RWPE1 (cell line): ENCODE measurements at regions not wholly inside any gene's neighbourhood (a gene's known extent, or its start where the extent isn't known, plus 50 kb on each side); places are given as distances from the start of the nearest gene placed in this dataset.
A peak's percentile ranks its signal among the peaks of the same experiment; 100 is the strongest.
"Not testable (repeated sequence)": the region's sequence is repeated elsewhere in the genome, so short reads cannot be mapped to it uniquely, and the experiment has no call there.

Experiments used
- CTCF ChIA-PET: fragments of 350-600 bp; sonication (Branson Sonifier 250); formaldehyde crosslinking; extraction: SDS; loops from one replicate; lab custom pipeline; 2021; lab: Yijun Ruan, JAX
- POLR2A ChIA-PET: fragments of 400-600 bp; formaldehyde crosslinking; extraction: SDS; loops from one replicate; lab custom pipeline; 2020; ENCODE audit warnings: antibody characterized with exemption; ENCODE audit not compliant: low non-redundant PET; lab: Yijun Ruan, JAX
- DNase-seq: peaks from one replicate; pipeline ENCODE4 v3.0.0; 2012; ENCODE audit warnings: low spot score
- H3K27ac ChIP-seq: fragments of 450-650 bp; 2 replicates; pipeline ENCODE4 v1.5.1; 2017
- CTCF ChIP-seq: fragments of 450-650 bp; conservative IDR thresholded peaks from 2 replicates; pipeline ENCODE4 v1.5.1; 2017; ENCODE audit warnings: low read depth, mild to moderate bottlenecking

GRCh38 chr6:26272171-26272637 lies 92.8 kb upstream of the BTN3A2 start:
- TF ChIP-seq CTCF = no peak
- H3K27ac ChIP-seq = peak overlapping the region; percentile 98
- no peak for DNase-seq
- POLR2A ChIA-PET = interaction anchor here (0.6 to 4.8 kb wide), 9 partner anchors 13 to 1620 kb away, joined by 3 to 39 read pairs (median 5); a partner anchor contains a TSS
- CTCF ChIA-PET = interaction anchor here (0.6 kb wide), 1 partner anchor 57 kb away, joined by 3 read pairs; no protein-coding TSS in a partner anchor

GRCh38 chr6:26273673-26274588 lies 91.1 kb upstream of the BTN3A2 start:
- peak overlapping the region; percentile 98 for H3K27ac ChIP-seq
- ChIA-PET CTCF (interaction anchor here (1.2 kb wide), 1 partner anchor 9 kb away, joined by 4 read pairs; no protein-coding TSS in a partner anchor), POLR2A (interaction anchor here (0.9 to 4.8 kb wide), 2 partner anchors 11 to 57 kb away, joined by 6 to 39 read pairs; a partner anchor contains a TSS)
- TF ChIP-seq CTCF = no peak
- no peak for DNase-seq

GRCh38 chr6:26275663-26276062 lies 89.3 kb upstream of the BTN3A2 start:
- no peak overlapping the region for H3K27ac ChIP-seq
- no peak for TF ChIP-seq CTCF
- no peak for DNase-seq
- ChIA-PET POLR2A (no interaction called here), CTCF (no interaction called here)

- H3K27ac ChIP-seq = no peak overlapping the region
- POLR2A ChIA-PET = no interaction called here
- CTCF ChIA-PET = interaction anchor here (0.5 kb wide), 1 partner anchor 1827 kb away, joined by 4 read pairs; no protein-coding TSS in a partner anchor
- DNase-seq = no peak
- TF ChIP-seq CTCF = no peak
Measured at GRCh38 chr6:26276841-26277648, 88.0 kb upstream of the BTN3A2 start.

- POLR2A ChIA-PET = no interaction called here
- CTCF ChIA-PET = no interaction called here
- no peak for DNase-seq
- TF ChIP-seq CTCF = no peak
- no peak overlapping the region for H3K27ac ChIP-seq
Measured at GRCh38 chr6:26278536-26278935, 86.5 kb upstream of the BTN3A2 start.

GRCh38 chr6:26279371-26279770 lies 85.6 kb upstream of the BTN3A2 start:
- DNase-seq, POLR2A ChIA-PET, CTCF ChIA-PET, H3K27ac ChIP-seq: not testable (repeated sequence)
